ENCODE measurements at regions not wholly inside any gene's neighbourhood (a gene's known extent, or its start where the extent isn't known, plus 50 kb on each side); places are given as distances from the start of the nearest gene placed in this dataset.

DNA sequence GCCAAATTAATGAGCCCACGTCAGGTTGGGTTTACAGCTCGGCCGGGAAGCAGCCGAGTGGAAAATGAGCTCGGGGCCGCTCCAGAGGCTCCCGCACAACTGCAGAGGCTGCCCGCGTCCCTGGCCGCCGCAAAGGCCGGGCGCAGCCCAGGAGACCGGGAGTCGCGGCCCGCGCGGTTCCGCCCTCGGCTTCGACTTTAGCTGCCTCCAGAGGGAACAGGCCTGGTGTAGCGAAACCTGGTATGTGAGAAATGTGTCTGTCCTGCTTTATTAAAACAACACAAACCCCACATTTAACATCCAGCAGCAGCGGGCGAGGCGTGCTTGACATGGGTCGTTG lies 66.2 kb downstream of the FOXD1 start:
- ATAC-seq (no peak), DNase-seq (ENCODE audit: low read depth, low spot score) (no peak), FAIRE-seq (no peak)
- no TSS peak for BruUV-seq (replicated peaks)
- no peaks in the 10 kb centered on the region for H4K20me1 ChIP-seq (ENCODE audit: control insufficient read depth, insufficient read depth)
- peaks cover 11 to 14% of the 10 kb centered on the region in 2 experiments for H3K27me3 ChIP-seq (replicated peaks in 1 of 2; ENCODE audit: control insufficient read depth in 2 of 2, insufficient read depth in 2 of 2, low read length in 1 of 2)
- ChIA-PET RAD21 (ENCODE audit: unreplicated experiment) (no interaction called here), POLR2A (no interaction called here), CTCF (no interaction called here), SMC1A (ENCODE audit: uncharacterized antibody, unreplicated experiment) (no interaction called here)
- H3K79me2 ChIP-seq (ENCODE audit: control insufficient read depth, insufficient read depth, low read length) = no peaks in the 10 kb centered on the region
- H3K4me3 ChIP-seq = no peak overlapping the region
- peaks cover 23% of the 10 kb centered on the region for H3K9me3 ChIP-seq (replicated peaks; ENCODE audit: control insufficient read depth, insufficient read depth, low read length)
- no peak overlapping the region for H3K4me2 ChIP-seq (ENCODE audit: control insufficient read depth, insufficient read depth)
- no peak overlapping the region for H2AFZ ChIP-seq (ENCODE audit: control insufficient read depth, low read depth, low read length)
- intact Hi-C loops (cut with micrococcal nuclease; ENCODE audit: unreplicated experiment) = loop anchor here (10.0 kb wide), 1 partner anchor 62 kb away; the partner anchor contains the start of gene FOXD1
- 61% methylated on average over 13 of the region's 27 CpGs for WGBS (ENCODE audit: insufficient coverage, insufficient replicate concordance, low lambda C conversion rate, missing lambda C conversion rate)
- TF ChIP-seq JUNB (IDR thresholded peaks at IDR 0.05) (no peak), EP300 (IDR thresholded peaks at IDR 0.05; ENCODE audit: borderline replicate concordance in 1 of 2, control insufficient read depth in 1 of 2, low read depth in 2 of 2, low read length in 2 of 2) (no peak), SPI1 (IDR thresholded peaks at IDR 0.05; ENCODE audit: borderline replicate concordance, insufficient read depth, low read depth, low read length) (no peak), SRF (IDR thresholded peaks at IDR 0.05; ENCODE audit: low read depth in 2 of 2, low read length in 2 of 2) (no peak), NR2C1 (IDR thresholded peaks at IDR 0.05) (no peak), TCF12 (IDR thresholded peaks at IDR 0.05; ENCODE audit: low read depth, low read length) (no peak), CREM (IDR thresholded peaks at IDR 0.05; ENCODE audit: low read depth) (no peak), NFIC (IDR thresholded peaks at IDR 0.05; ENCODE audit: low read depth, low read length) (no peak), BACH1 (IDR thresholded peaks at IDR 0.05; ENCODE audit: borderline replicate concordance) (no peak), SMAD5 (IDR thresholded peaks at IDR 0.05; ENCODE audit: low read depth) (no peak), RAD51 (IDR thresholded peaks at IDR 0.05) (no peak), MEF2B (IDR thresholded peaks at IDR 0.05; ENCODE audit: partially characterized antibody, poor library complexity, severe bottlenecking) (no peak), HDGF (IDR thresholded peaks at IDR 0.05) (no peak), TCF3 (IDR thresholded peaks at IDR 0.05; ENCODE audit: borderline replicate concordance, insufficient read depth, low read depth, low read length) (no peak)
- TF ChIP-seq, protein P1, sequence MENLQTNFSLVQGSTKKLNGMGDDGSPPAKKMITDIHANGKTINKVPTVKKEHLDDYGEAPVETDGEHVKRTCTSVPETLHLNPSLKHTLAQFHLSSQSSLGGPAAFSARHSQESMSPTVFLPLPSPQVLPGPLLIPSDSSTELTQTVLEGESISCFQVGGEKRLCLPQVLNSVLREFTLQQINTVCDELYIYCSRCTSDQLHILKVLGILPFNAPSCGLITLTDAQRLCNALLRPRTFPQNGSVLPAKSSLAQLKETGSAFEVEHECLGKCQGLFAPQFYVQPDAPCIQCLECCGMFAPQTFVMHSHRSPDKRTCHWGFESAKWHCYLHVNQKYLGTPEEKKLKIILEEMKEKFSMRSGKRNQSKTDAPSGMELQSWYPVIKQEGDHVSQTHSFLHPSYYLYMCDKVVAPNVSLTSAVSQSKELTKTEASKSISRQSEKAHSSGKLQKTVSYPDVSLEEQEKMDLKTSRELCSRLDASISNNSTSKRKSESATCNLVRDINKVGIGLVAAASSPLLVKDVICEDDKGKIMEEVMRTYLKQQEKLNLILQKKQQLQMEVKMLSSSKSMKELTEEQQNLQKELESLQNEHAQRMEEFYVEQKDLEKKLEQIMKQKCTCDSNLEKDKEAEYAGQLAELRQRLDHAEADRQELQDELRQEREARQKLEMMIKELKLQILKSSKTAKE (IDR thresholded peaks at IDR 0.05; ENCODE audit: low read depth, poor library complexity, severe bottlenecking) = no peak
- TF ChIP-seq, protein P2, sequence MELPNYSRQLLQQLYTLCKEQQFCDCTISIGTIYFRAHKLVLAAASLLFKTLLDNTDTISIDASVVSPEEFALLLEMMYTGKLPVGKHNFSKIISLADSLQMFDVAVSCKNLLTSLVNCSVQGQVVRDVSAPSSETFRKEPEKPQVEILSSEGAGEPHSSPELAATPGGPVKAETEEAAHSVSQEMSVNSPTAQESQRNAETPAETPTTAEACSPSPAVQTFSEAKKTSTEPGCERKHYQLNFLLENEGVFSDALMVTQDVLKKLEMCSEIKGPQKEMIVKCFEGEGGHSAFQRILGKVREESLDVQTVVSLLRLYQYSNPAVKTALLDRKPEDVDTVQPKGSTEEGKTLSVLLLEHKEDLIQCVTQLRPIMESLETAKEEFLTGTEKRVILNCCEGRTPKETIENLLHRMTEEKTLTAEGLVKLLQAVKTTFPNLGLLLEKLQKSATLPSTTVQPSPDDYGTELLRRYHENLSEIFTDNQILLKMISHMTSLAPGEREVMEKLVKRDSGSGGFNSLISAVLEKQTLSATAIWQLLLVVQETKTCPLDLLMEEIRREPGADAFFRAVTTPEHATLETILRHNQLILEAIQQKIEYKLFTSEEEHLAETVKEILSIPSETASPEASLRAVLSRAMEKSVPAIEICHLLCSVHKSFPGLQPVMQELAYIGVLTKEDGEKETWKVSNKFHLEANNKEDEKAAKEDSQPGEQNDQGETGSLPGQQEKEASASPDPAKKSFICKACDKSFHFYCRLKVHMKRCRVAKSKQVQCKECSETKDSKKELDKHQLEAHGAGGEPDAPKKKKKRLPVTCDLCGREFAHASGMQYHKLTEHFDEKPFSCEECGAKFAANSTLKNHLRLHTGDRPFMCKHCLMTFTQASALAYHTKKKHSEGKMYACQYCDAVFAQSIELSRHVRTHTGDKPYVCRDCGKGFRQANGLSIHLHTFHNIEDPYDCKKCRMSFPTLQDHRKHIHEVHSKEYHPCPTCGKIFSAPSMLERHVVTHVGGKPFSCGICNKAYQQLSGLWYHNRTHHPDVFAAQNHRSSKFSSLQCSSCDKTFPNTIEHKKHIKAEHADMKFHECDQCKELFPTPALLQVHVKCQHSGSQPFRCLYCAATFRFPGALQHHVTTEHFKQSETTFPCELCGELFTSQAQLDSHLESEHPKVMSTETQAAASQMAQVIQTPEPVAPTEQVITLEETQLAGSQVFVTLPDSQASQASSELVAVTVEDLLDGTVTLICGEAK (IDR thresholded peaks at IDR 0.05; ENCODE audit: borderline replicate concordance) = no peak
- TF ChIP-seq, protein P3, sequence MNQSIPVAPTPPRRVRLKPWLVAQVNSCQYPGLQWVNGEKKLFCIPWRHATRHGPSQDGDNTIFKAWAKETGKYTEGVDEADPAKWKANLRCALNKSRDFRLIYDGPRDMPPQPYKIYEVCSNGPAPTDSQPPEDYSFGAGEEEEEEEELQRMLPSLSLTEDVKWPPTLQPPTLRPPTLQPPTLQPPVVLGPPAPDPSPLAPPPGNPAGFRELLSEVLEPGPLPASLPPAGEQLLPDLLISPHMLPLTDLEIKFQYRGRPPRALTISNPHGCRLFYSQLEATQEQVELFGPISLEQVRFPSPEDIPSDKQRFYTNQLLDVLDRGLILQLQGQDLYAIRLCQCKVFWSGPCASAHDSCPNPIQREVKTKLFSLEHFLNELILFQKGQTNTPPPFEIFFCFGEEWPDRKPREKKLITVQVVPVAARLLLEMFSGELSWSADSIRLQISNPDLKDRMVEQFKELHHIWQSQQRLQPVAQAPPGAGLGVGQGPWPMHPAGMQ (IDR thresholded peaks at IDR 0.05; ENCODE audit: borderline replicate concordance) = no peak
- no peak overlapping the region for H3K27ac ChIP-seq (ENCODE audit: control insufficient read depth, insufficient read depth)
- no peaks in the 10 kb centered on the region for H3K36me3 ChIP-seq (ENCODE audit: control insufficient read depth in 2 of 2, insufficient read depth in 2 of 2, low read length in 1 of 2)
- in situ Hi-C loops (cut with MboI) = no loop called here
- no peak overlapping the region for H3K9ac ChIP-seq (ENCODE audit: control insufficient read depth, insufficient read depth, low read length)
- H3K4me1 ChIP-seq (ENCODE audit: control insufficient read depth, insufficient read depth, low read length) = peaks cover 1% of the 10 kb centered on the region; the same call in 1 of the 2 replicates
